Chondrocyte (in vitro differentiated cells): ENCODE measurements at regions not wholly inside any gene's neighbourhood (a gene's known extent, or its start where the extent isn't known, plus 50 kb on each side); places are given as distances from the start of the nearest gene placed in this dataset.

ENCODE experiments used
- DNase-seq: peaks from one replicate; pipeline ENCODE4 v3.0.0; 2021; ENCODE audit warnings: mixed read lengths, low spot score
- H3K27ac Mint-ChIP-seq: one replicate; pipeline ENCODE4 v1.8.0; 2021; ENCODE audit warnings: mild to moderate bottlenecking, moderate library complexity, mixed read lengths; ENCODE audit not compliant: unreplicated experiment
- H3K27me3 Mint-ChIP-seq: 2 replicates; pipeline ENCODE4 v1.8.0; 2021; ENCODE audit warnings: low read depth, mixed read lengths
- H3K36me3 Mint-ChIP-seq: 2 replicates; pipeline ENCODE4 v1.8.0; 2021; ENCODE audit warnings: low read depth, mixed read lengths
- H3K4me1 Mint-ChIP-seq: 2 replicates; pipeline ENCODE4 v1.8.0; 2021; ENCODE audit warnings: low read depth, mild to moderate bottlenecking, mixed read lengths
- H3K4me3 Mint-ChIP-seq: one replicate; pipeline ENCODE4 v1.8.0; 2021; ENCODE audit warnings: mild to moderate bottlenecking, moderate library complexity, mixed read lengths; ENCODE audit not compliant: unreplicated experiment
- H3K9me3 Mint-ChIP-seq: 2 replicates; pipeline ENCODE4 v1.8.0; 2021; ENCODE audit warnings: low read depth, mixed read lengths
- TF ChIP-seq, protein P1 (sequence below): fragments of 200-600 bp; sonication (generic); IDR thresholded peaks from 2 replicates; pipeline ENCODE4 v1.5.0; 2021; ENCODE audit warnings: antibody characterized with exemption, mild to moderate bottlenecking, moderate library complexity

DNA sequence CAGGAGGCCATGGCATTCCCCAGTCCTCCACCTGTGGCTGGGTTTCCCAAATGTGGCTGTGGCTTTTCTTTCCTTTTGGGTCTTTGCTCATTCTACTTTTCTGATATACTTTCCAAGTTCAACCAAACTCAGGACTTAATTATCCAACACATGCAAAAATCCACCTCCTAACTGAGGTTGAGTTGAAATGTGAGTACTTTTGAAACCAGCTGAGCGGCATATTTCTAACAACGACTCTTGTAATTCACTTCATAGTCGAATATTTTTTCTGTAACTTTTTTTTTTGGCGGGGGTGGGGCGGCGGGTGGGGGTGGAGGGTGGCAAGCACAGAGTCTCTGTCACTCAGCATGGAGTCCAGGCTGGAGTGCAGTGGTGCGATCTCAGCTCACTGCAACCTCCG, 165.2 kb upstream of the PITRM1 start:
- TF ChIP-seq, protein P1, sequence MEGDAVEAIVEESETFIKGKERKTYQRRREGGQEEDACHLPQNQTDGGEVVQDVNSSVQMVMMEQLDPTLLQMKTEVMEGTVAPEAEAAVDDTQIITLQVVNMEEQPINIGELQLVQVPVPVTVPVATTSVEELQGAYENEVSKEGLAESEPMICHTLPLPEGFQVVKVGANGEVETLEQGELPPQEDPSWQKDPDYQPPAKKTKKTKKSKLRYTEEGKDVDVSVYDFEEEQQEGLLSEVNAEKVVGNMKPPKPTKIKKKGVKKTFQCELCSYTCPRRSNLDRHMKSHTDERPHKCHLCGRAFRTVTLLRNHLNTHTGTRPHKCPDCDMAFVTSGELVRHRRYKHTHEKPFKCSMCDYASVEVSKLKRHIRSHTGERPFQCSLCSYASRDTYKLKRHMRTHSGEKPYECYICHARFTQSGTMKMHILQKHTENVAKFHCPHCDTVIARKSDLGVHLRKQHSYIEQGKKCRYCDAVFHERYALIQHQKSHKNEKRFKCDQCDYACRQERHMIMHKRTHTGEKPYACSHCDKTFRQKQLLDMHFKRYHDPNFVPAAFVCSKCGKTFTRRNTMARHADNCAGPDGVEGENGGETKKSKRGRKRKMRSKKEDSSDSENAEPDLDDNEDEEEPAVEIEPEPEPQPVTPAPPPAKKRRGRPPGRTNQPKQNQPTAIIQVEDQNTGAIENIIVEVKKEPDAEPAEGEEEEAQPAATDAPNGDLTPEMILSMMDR = no peak
- H3K27ac Mint-ChIP-seq = no peak overlapping the region

DNA sequence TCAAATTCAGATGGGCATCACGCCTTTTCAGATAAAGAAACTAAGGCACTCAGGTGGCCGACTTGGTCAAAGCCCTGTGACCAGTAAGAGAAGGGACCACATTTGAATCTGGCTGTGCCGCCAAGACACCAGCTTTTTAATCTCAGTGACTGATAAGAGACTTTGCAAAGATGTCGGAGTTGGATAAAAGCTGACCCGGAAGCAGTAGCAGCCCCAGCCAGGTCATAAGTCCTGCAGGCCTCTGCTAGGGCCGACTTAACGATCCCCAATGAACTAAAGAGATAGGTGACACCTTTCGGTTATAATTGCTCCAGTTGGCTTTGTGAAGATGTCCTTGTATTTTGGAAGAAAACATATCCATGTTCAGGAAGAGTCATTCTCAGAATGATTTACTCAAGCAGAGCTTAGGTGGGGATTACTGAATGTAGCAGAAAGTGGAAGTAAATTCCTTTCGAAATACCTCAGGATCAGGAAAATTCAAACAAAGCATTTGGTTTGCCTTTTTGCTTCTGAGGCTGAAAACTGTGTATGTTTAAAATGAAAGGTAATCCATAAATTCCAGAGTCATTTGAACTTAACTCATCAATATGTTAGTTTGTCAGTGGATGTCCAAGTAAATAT, 164.2 kb upstream of the PITRM1 start:
- Mint-ChIP-seq H3K36me3 (no peaks in the 10 kb centered on the region), H3K27me3 (no peaks in the 10 kb centered on the region), H3K4me1 (peaks cover 17% of the 10 kb centered on the region), H3K27ac (no peak overlapping the region), H3K4me3 (no peak overlapping the region), H3K9me3 (no peaks in the 10 kb centered on the region)
- TF ChIP-seq, protein P1 = no peak
- DNase-seq = no peak

More for the DNA sequence above, 165.2 kb upstream of the PITRM1 start:
- no peaks in the 10 kb centered on the region for H3K27me3 Mint-ChIP-seq
- H3K4me3 Mint-ChIP-seq = no peak overlapping the region
- H3K36me3 Mint-ChIP-seq = no peaks in the 10 kb centered on the region
- no peaks in the 10 kb centered on the region for H3K9me3 Mint-ChIP-seq
- H3K4me1 Mint-ChIP-seq = peaks cover 17% of the 10 kb centered on the region
- DNase-seq = no peak

DNA sequence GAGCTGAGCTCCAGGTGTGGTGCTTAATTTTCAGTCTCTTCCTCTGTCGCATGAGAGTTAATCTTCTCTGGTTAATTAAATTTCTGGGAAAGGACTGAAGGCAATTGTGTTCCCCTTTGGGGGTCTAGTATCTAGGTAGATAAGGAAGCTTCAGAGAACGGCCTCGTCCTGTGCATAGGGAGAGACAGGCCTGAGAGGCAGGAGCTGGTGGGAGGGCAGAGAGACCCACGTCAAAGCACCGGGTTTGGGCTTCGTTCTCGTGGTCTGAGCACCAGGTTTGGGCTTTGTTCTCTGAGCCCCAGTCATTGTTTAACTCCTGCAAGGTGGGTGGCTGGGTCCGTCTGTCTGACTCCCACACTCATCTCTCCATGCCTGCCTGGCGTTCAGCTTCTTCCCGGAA, 160.8 kb upstream of the PITRM1 start:
- H3K27me3 Mint-ChIP-seq = no peaks in the 10 kb centered on the region
- peaks cover 14% of the 10 kb centered on the region for H3K4me1 Mint-ChIP-seq
- H3K9me3 Mint-ChIP-seq = no peaks in the 10 kb centered on the region
- no peak for DNase-seq
- no peak overlapping the region for H3K4me3 Mint-ChIP-seq
- TF ChIP-seq, protein P1 = no peak
- H3K27ac Mint-ChIP-seq = no peak overlapping the region
- H3K36me3 Mint-ChIP-seq = no peaks in the 10 kb centered on the region

DNA sequence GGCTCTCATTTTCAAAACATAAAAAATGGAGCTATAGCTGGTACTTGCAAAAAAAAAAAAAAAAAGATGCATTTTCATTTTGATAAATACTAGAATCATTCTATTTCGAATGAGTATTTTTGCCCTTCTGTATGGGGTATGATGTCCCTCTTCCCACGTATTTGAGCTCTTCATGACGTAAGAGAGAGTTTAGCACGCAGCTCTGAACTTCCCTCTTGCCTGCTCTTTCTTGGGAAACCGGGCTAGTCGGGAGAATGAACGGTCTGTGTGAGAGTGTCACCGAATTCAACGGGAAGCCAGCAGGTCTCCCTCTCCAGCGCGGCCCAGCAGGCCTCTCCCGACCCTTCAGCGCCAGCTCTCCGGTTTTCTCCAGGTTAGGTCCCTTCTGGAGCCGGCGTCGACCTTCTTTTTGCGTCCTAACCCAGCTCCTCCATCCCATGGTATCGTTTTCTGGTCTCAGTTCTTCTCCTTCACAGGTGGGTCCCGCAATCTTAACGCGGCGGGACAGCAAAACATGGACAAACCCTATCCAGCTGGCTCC, 159.2 kb upstream of the PITRM1 start:
- no peaks in the 10 kb centered on the region for H3K9me3 Mint-ChIP-seq
- H3K27me3 Mint-ChIP-seq = no peaks in the 10 kb centered on the region
- no peaks in the 10 kb centered on the region for H3K36me3 Mint-ChIP-seq
- H3K4me3 Mint-ChIP-seq = no peak overlapping the region
- H3K4me1 Mint-ChIP-seq = peaks cover 11% of the 10 kb centered on the region
- H3K27ac Mint-ChIP-seq = no peak overlapping the region
- TF ChIP-seq, protein P1 = no peak
- no peak for DNase-seq

DNA sequence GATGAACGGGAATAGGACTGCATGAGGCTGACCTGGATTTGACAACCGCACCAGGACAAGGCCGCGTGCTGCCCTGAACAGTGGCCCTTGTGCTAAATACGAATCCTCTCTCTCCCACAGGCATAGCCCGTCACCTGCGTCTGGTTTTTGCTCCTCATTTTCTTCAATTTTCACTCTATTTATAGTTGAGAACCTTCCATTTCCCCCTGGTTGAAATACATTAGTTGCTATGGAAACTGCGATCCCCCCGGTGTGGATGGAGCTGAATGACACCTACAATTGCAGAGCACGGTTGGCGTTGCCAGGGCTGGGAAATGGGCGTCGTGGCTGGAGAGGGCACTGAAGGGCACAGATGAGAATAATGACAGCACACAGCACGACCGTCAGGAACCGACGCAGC, 158.6 kb upstream of the PITRM1 start:
- Mint-ChIP-seq H3K9me3 (no peaks in the 10 kb centered on the region), H3K4me3 (no peak overlapping the region), H3K27ac (no peak overlapping the region), H3K36me3 (no peaks in the 10 kb centered on the region), H3K4me1 (peaks cover 9% of the 10 kb centered on the region), H3K27me3 (no peaks in the 10 kb centered on the region)
- DNase-seq = no peak
- TF ChIP-seq, protein P1 = no peak
